Naive thymus-derived CD8-positive, alpha-beta T cell (primary cell): ENCODE measurements at regions not wholly inside any gene's neighbourhood (a gene's known extent, or its start where the extent isn't known, plus 50 kb on each side); places are given as distances from the start of the nearest gene placed in this dataset.

Experiments
- ATAC-seq, 2 donors: fragments of 150-1000 bp; cut with Tn5 transposase in 1 of 2; sonication (Bioruptor Pico), chemical (Tn5 transposase) in 1 of 2; 1 replicate in 1 of 2; 2 replicates in 1 of 2; pipeline ENCODE4 v1.10.0; 2021; ENCODE audit warnings: mild to moderate bottlenecking in 2 of 2, moderate library complexity in 2 of 2
- POLR2A ChIA-PET: fragments of 350-600 bp; sonication (Branson Sonifier 250); formaldehyde crosslinking; loops from one replicate; lab custom pipeline; 2021; ENCODE audit warnings: antibody characterized with exemption; lab: Charles Lee
- DNase-seq, 10 donors: peaks; one replicate each; pipeline versions ENCODE4 v3.0.0 to v3.0.0-alpha.2; 2020 to 2022
- H3K27ac Mint-ChIP-seq, 10 donors: one replicate each; pipeline ENCODE4 v1.8.0; 2020 to 2022; ENCODE audit warnings: mild to moderate bottlenecking in 10 of 10, mixed read lengths in 10 of 10, moderate library complexity in 4 of 10, inconsistent platforms in 1 of 10
- H3K27me3 Mint-ChIP-seq, 5 donors: one replicate each; pipeline ENCODE4 v1.8.0; 2021 to 2022; ENCODE audit warnings: mixed read lengths in 5 of 5
- H3K36me3 Mint-ChIP-seq, 3 donors: one replicate each; pipeline ENCODE4 v1.8.0; 2020 to 2022; ENCODE audit warnings: mixed read lengths in 3 of 3, mild to moderate bottlenecking in 2 of 3, inconsistent platforms in 1 of 3
- H3K4me1 Mint-ChIP-seq, 4 donors: one replicate each; pipeline ENCODE4 v1.8.0; 2021 to 2022; ENCODE audit warnings: mixed read lengths in 4 of 4
- H3K4me3 Mint-ChIP-seq, 10 donors: one replicate each; pipeline ENCODE4 v1.8.0; 2020 to 2022; ENCODE audit warnings: mild to moderate bottlenecking in 10 of 10, mixed read lengths in 10 of 10, moderate library complexity in 6 of 10, inconsistent platforms in 1 of 10
- H3K9me3 Mint-ChIP-seq, 9 donors: one replicate each; pipeline ENCODE4 v1.8.0; 2020 to 2022; ENCODE audit warnings: mixed read lengths in 9 of 9, mild to moderate bottlenecking in 3 of 9, inconsistent platforms in 1 of 9, moderate library complexity in 1 of 9

DNA sequence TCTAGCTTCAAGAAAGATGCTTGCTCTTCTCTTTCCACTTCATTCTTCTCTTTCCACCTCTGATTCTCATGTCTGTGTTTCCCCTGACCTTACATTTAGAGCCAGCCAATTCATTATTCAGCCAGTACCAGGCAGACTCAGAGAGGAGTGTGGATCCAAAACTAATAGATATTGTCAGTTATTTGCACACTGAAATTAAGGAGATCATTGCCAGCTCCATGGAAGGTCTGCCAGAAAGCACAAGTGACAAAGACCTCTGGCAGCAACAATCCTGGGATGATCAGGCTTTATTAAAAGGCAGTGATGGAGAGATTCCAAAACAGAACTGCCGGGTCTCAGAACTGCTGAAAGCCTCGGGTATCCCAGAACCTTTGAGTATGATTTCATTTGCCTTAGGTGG is 749.4 kb downstream of the XPNPEP1 start:
- H3K27me3 Mint-ChIP-seq, result no peaks in the 10 kb centered on the region
- DNase-seq (no peak), ATAC-seq (no peak)
- no peak overlapping the region for H3K4me3 Mint-ChIP-seq
- no peaks in the 10 kb centered on the region for H3K36me3 Mint-ChIP-seq
- POLR2A ChIA-PET, result no interaction called here
- H3K27ac Mint-ChIP-seq, result no peak overlapping the region
- no peaks in the 10 kb centered on the region for H3K4me1 Mint-ChIP-seq
- peaks cover 3 to 21% (median 9%) of the 10 kb centered on the region in 9 donors for H3K9me3 Mint-ChIP-seq

DNA sequence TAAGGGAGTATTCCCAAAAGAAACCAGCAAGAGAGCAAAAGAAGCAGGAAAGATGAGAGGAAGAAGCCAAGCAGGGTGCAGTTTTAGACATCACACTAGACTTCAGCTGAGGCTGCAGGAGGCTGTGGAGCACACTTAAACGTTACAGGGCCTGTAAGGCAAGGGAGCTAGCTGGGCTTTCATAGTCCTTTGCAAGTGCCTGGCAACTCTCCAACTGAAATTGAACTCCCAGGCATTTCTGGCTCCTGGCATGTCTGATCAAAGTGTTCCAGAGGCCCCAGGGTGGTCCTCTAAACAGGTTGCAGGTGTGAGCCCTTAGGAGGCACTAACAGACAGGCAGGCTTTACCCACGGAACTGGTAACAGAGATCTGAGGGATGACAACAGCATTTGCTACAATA is 750.2 kb downstream of the XPNPEP1 start:
- ATAC-seq, result no peak
- Mint-ChIP-seq H3K4me3 (no peak overlapping the region), H3K9me3 (peaks cover 3 to 21% (median 9%) of the 10 kb centered on the region in 9 donors), H3K27me3 (no peaks in the 10 kb centered on the region), H3K4me1 (no peaks in the 10 kb centered on the region), H3K27ac (no peak overlapping the region), H3K36me3 (no peaks in the 10 kb centered on the region)
- no peak for DNase-seq
- POLR2A ChIA-PET, result no interaction called here

DNA sequence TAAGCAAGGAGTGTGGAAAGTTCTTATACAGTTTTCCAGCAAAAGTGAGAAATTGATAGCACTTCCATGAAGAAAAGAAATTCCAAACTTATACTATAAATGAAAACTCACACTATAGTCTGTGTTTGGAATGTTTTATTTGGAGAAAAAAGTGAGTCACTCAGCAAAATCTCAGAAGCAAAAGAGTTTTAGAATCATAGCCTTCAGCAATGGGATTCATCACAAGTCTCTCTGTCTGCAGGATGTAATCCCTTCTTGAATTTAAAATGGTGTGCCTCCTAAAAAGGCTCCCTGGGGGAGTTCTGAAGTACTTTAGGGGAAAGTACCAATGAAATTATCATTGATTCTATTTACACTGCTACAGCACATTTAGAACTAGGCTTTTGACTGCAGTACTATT is 756.4 kb downstream of the XPNPEP1 start:
- Mint-ChIP-seq H3K4me1 (no peaks in the 10 kb centered on the region), H3K9me3 (peaks cover 7 to 23% (median 12%) of the 10 kb centered on the region in 9 donors), H3K36me3 (no peaks in the 10 kb centered on the region), H3K27me3 (no peaks in the 10 kb centered on the region), H3K4me3 (no peak overlapping the region), H3K27ac (no peak overlapping the region)
- DNase-seq (no peak), ATAC-seq (no peak)
- POLR2A ChIA-PET, result no interaction called here

DNA sequence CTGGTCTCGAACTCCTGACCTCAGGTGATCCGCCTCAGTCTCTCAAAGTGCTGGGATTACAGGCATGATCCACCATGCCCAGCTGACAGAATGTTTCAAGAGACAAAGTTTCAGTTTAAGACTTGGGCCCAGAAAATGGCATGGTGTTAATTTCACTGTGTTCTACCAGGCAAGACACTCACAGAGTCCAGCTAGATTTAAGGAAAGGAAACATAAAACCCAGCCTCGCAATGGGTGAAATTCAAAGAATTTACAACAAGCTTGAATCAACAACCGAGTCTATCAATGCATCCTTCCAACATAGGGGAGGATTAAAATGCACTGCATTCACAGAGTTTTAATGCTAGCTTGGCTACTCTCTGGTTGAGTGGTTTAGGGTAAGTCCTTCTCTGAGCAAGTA is 764.0 kb downstream of the XPNPEP1 start:
- no peaks in the 10 kb centered on the region for H3K4me1 Mint-ChIP-seq
- no peaks in the 10 kb centered on the region for H3K27me3 Mint-ChIP-seq
- no peak overlapping the region for H3K27ac Mint-ChIP-seq
- POLR2A ChIA-PET, result no interaction called here
- DNase-seq (no peak), ATAC-seq (no peak)
- H3K36me3 Mint-ChIP-seq, result no peaks in the 10 kb centered on the region
- peaks cover 0 to 32% (median 13%) of the 10 kb centered on the region in 9 donors for H3K9me3 Mint-ChIP-seq
- no peak overlapping the region for H3K4me3 Mint-ChIP-seq

DNA sequence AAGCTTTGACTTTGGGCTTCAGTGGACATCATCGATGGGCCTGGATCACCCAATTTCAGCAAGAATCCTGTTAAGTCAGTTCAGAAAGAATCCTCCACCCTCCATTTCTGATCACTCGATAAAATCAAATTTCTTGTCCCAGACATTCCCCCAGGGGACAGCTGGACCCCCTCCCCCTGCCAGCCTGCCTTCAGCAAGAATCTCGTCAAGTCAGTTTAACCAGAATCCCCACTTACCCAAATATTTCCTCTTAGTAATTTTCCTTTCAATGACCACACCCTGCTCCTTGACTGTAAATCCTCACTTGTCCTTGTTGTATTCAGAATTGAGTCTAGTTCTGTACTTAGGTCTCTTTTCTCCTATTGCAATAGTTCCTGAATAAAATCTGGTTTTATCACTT is 766.9 kb downstream of the XPNPEP1 start:
- Mint-ChIP-seq H3K4me1 (no peaks in the 10 kb centered on the region), H3K27ac (no peak overlapping the region), H3K27me3 (peaks cover 0 to 3% (median 0%) of the 10 kb centered on the region in 5 donors), H3K4me3 (no peak overlapping the region), H3K9me3 (peaks cover 7 to 34% (median 11%) of the 10 kb centered on the region in 9 donors), H3K36me3 (no peaks in the 10 kb centered on the region)
- ATAC-seq, result no peak
- POLR2A ChIA-PET, result no interaction called here
- DNase-seq, result no peak

DNA sequence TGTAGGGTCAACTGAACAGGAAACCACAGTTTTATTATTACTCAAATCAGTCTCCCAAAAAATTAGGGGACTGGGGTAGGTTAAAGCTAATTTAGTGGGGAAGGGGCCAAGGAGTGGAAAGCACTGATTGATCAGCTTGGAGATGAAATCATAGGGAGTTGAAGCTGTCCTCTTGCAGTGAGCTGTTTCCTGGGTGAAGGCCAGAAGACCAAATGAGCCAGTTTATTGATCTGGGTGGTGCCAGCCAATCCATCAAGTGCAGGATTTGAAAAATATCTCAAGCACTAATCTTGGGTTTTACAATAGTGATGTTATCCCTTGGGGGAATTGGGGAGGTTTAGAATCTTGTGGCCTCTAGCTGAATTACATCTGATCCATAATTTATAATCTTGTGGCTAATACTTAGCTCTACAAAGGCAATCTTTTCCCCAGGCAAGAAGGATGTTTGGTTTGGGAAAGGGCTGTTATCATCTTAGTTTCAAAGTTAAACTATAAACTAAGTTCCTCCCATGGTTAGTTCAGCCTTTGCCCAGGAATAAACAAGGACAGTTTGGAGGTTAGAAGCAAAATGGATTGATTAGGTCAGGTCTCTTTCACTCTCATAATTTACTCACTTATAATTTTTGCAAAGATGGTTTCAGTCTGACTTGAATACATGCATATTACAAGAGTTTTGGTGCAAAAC is 773.5 kb downstream of the XPNPEP1 start:
- ATAC-seq, result no peak
- POLR2A ChIA-PET, result no interaction called here
- Mint-ChIP-seq H3K4me1 (no peaks in the 10 kb centered on the region), H3K27me3 (peaks cover 0 to 3% (median 0%) of the 10 kb centered on the region in 5 donors), H3K4me3 (no peak overlapping the region), H3K9me3 (peaks cover 6 to 33% (median 13%) of the 10 kb centered on the region in 9 donors), H3K36me3 (no peaks in the 10 kb centered on the region), H3K27ac (no peak overlapping the region)
- no peak for DNase-seq

DNA sequence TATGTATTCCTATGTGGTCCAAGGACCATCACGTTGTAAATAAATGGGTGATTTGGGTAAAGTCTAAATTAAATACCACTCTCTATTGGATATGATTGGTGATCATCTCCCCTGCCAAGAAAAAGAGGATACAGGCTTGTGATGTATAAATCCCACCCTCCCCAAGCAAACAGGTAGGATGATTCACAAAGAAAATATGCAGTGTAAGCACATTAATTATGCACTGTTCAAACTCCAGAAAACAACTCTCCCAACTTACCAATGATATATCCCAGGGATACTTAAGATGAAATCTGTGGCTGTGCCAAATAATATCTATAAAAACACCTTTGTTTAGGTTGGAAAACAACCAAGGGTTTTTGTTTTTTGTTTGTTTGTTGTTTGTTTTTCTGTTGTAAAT is 795.9 kb downstream of the XPNPEP1 start:
- POLR2A ChIA-PET, result no interaction called here
- H3K27ac Mint-ChIP-seq, result no peak overlapping the region

DNA sequence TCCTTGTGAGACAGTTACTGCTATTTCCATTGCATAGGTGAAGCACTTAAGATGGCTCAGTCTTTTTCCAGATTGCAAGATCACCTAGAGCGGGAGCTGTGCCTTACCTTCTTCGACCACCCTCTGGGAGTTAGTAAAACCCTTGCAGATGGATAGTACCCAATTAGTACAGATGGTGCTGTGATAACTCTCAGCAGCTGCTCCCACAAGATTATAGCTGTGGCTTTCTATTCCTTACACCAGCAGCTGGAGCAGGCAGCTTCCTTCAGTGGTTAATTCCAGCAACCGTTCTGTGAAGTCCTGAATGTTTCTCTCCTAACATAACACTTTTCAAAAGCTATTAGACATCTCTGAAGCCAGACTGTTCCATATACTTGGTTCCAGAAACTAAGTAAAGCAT is 796.8 kb downstream of the XPNPEP1 start:
- Mint-ChIP-seq H3K4me3 (no peak overlapping the region), H3K9me3 (peaks cover 0 to 23% (median 4%) of the 10 kb centered on the region in 9 donors), H3K27me3 (peaks cover 0 to 2% (median 0%) of the 10 kb centered on the region in 5 donors), H3K4me1 (no peaks in the 10 kb centered on the region), H3K36me3 (no peaks in the 10 kb centered on the region), H3K27ac (no peak overlapping the region)
- DNase-seq, result no peak
- ATAC-seq, result no peak
- POLR2A ChIA-PET, result no interaction called here

More for the DNA sequence above, 795.9 kb downstream of the XPNPEP1 start:
- no peak for ATAC-seq
- H3K27me3 Mint-ChIP-seq, result peaks cover 0 to 2% (median 0%) of the 10 kb centered on the region in 5 donors
- DNase-seq, result no peak
- H3K4me3 Mint-ChIP-seq, result no peak overlapping the region
- H3K36me3 Mint-ChIP-seq, result no peaks in the 10 kb centered on the region
- peaks cover 0 to 16% (median 4%) of the 10 kb centered on the region in 9 donors for H3K9me3 Mint-ChIP-seq
- H3K4me1 Mint-ChIP-seq, result no peaks in the 10 kb centered on the region

DNA sequence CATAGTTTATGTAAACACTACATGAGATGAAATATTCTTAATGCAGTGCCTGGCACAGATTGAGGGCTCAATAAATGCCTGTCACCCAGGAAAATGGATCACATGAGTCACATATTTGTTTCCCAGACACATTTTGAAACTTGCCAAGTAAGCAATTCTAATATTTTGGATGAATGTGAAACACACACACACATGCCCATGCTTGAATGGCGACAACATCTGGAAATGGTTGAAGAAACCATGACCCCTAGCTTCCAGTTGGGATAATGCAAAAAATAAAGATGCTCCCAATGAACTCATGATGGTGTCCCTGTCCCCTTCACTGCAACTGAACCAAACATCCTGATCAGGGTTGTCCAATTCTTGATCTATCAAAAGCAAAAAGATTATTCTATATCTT is 797.3 kb downstream of the XPNPEP1 start:
- Mint-ChIP-seq H3K4me1 (no peaks in the 10 kb centered on the region), H3K27ac (no peak overlapping the region), H3K36me3 (no peaks in the 10 kb centered on the region), H3K27me3 (peaks cover 0 to 2% (median 0%) of the 10 kb centered on the region in 5 donors), H3K9me3 (peaks cover 0 to 23% (median 4%) of the 10 kb centered on the region in 9 donors), H3K4me3 (no peak overlapping the region)
- ATAC-seq, result no peak
- POLR2A ChIA-PET, result no interaction called here
- no peak for DNase-seq

DNA sequence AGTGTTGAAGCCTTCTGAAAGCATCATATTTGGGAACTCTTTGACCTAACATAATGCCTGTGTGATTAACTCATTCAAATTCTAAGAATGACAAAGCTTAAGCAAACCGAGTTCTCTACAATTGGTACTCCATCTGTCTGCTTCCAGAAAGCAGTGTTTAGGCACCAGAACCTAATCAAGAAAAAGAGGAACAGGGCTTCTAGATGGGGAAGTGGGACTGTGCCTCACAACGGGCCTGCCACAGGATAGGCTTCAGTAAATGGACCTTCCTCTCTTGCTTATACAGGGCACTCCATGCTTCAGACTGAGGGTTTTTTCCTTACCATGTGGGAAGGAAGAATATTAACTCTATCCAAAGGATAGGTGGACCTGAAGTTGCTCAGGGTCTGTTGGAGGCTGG is 808.1 kb downstream of the XPNPEP1 start:
- H3K36me3 Mint-ChIP-seq, result peaks cover 0 to 5% (median 0%) of the 10 kb centered on the region in 3 donors

DNA sequence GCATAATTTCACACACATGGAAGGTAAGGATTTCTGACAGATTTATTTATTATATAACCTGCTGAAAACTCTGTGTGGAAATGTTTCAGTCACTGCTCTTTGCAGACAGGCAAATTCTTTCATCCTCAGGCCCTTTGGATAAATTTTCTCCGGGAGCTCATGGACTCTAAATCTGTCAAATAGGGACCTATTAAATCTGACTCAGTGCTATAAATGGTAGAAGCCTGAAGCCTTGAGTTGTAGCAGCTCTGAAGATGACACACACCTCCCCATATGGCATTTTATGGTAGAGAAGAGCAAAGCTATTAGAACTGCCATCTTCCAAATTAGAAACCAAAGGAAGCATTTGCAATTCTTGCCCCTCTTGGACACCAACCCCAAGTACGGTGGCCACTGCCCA is 808.7 kb downstream of the XPNPEP1 start:
- ATAC-seq, result no peak
- H3K27me3 Mint-ChIP-seq, result peaks cover 0 to 5% (median 0%) of the 10 kb centered on the region in 5 donors
- POLR2A ChIA-PET, result no interaction called here
- no peak overlapping the region for H3K27ac Mint-ChIP-seq
- DNase-seq, result no peak
- H3K9me3 Mint-ChIP-seq, result peaks cover 0 to 36% (median 8%) of the 10 kb centered on the region in 9 donors
- peaks cover 0 to 5% (median 0%) of the 10 kb centered on the region in 3 donors for H3K36me3 Mint-ChIP-seq
- H3K4me3 Mint-ChIP-seq, result no peak overlapping the region
- H3K4me1 Mint-ChIP-seq, result no peaks in the 10 kb centered on the region

More for the DNA sequence above, 808.1 kb downstream of the XPNPEP1 start:
- POLR2A ChIA-PET, result no interaction called here
- no peaks in the 10 kb centered on the region for H3K4me1 Mint-ChIP-seq
- H3K27ac Mint-ChIP-seq, result no peak overlapping the region
- peaks cover 0 to 30% (median 9%) of the 10 kb centered on the region in 9 donors for H3K9me3 Mint-ChIP-seq
- DNase-seq, result no peak
- H3K27me3 Mint-ChIP-seq, result peaks cover 0 to 5% (median 0%) of the 10 kb centered on the region in 5 donors
- no peak overlapping the region for H3K4me3 Mint-ChIP-seq
- ATAC-seq, result no peak

DNA sequence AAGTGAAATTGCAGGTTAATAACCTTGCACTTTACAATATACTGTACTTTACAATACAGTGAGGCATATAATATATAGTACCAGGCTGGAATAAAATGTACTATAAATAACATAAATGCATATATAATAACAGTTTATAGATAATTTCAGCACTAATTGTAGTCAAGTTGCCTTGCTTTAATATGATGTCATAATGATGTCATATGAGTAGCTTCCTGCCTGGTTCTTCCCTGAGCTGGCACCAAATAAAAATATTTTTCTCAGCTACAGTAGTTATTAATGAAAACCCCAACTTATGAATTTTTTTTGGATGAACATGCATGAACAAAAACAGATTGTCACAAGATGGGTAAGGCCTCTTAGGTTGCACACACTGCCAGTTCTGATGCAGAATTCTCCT is 816.7 kb downstream of the XPNPEP1 start:
- DNase-seq, result no peak
- Mint-ChIP-seq H3K27me3 (no peaks in the 10 kb centered on the region), H3K27ac (no peak overlapping the region), H3K9me3 (peaks cover 0 to 19% (median 0%) of the 10 kb centered on the region in 9 donors), H3K36me3 (no peaks in the 10 kb centered on the region), H3K4me1 (no peaks in the 10 kb centered on the region), H3K4me3 (no peak overlapping the region)
- no peak for ATAC-seq
- POLR2A ChIA-PET, result no interaction called here

DNA sequence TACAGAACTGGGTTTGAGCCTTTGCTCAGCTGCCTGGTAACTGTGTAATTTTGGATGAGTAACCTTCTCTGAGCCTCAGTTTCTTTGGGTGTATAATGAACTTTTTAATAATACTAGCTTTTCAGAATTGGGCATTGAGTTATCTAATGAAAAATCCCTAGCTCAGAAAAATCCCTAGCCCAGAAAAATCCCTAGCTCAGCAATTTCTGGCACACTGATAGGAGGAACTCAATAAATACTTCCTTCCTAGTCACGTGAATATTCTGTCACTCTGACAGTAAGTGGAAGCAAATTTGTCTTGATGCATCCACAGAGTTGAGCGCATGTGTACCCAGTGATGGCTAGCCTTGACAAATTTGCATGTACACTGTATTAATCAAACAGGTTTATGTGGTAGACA is 817.6 kb downstream of the XPNPEP1 start:
- H3K4me3 Mint-ChIP-seq, result no peak overlapping the region
- no peak overlapping the region for H3K27ac Mint-ChIP-seq
- H3K36me3 Mint-ChIP-seq, result no peaks in the 10 kb centered on the region
- H3K27me3 Mint-ChIP-seq, result no peaks in the 10 kb centered on the region
- ATAC-seq (no peak), DNase-seq (no peak)
- no peaks in the 10 kb centered on the region for H3K4me1 Mint-ChIP-seq
- peaks cover 0 to 19% (median 0%) of the 10 kb centered on the region in 9 donors for H3K9me3 Mint-ChIP-seq
- POLR2A ChIA-PET, result no interaction called here

DNA sequence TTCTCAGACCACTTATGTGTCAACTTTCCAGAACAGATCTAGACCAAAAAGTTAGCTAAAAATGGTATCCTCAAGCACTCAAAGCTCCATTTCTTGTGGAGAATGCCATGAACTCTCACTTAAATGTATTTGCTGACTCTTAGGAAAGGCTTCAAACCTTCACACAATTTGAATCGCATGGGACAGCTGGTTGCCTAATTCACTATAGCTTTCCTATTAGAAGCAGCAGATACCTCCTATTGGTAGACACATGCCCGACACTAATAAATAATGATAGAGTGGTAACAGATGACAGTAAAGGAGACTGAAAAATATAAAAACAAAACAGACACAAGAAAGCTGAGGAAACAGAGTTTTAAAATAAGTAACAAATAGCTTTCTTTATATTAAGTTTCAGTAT is 818.5 kb downstream of the XPNPEP1 start:
- no peaks in the 10 kb centered on the region for H3K36me3 Mint-ChIP-seq
- H3K4me3 Mint-ChIP-seq, result no peak overlapping the region
- H3K4me1 Mint-ChIP-seq, result no peaks in the 10 kb centered on the region
- DNase-seq (no peak), ATAC-seq (no peak)
- POLR2A ChIA-PET, result no interaction called here
- H3K9me3 Mint-ChIP-seq, result peaks cover 0 to 13% (median 0%) of the 10 kb centered on the region in 9 donors
- no peak overlapping the region for H3K27ac Mint-ChIP-seq
- no peaks in the 10 kb centered on the region for H3K27me3 Mint-ChIP-seq
